H9 (cell line): ENCODE measurements at regions not wholly inside any gene's neighbourhood (a gene's known extent, or its start where the extent isn't known, plus 50 kb on each side); places are given as distances from the start of the nearest gene placed in this dataset.

Experiments used
- DNase-seq: peaks from one replicate; pipeline ENCODE4 v3.0.0-alpha.2; 2017
- H2AFZ ChIP-seq: one replicate; pipeline ENCODE4 v1.6.1; 2013; ENCODE audit warnings: mild to moderate bottlenecking, low read length, control low read depth, moderate library complexity
- H2AK5ac ChIP-seq: 2 replicates; pipeline ENCODE4 v1.6.1; 2013; ENCODE audit warnings: low read length, control low read depth, mixed read lengths; ENCODE audit not compliant: insufficient read length
- H2BK120ac ChIP-seq: one replicate; pipeline ENCODE4 v1.6.1; 2013; ENCODE audit warnings: low read depth, mild to moderate bottlenecking, low read length, control low read depth, inconsistent platforms; ENCODE audit not compliant: poor library complexity, severe bottlenecking
- H2BK12ac ChIP-seq: 2 replicates; pipeline ENCODE4 v1.6.1; 2013; ENCODE audit warnings: low read length, control low read depth, mixed read lengths, low read depth; ENCODE audit not compliant: insufficient read length
- H2BK15ac ChIP-seq: 2 replicates; pipeline ENCODE4 v1.6.1; 2013; ENCODE audit warnings: low read depth, low read length, control low read depth
- H2BK20ac ChIP-seq: one replicate; pipeline ENCODE4 v1.6.1; 2013; ENCODE audit warnings: low read depth, mild to moderate bottlenecking, low read length, control low read depth, inconsistent platforms; ENCODE audit not compliant: poor library complexity, severe bottlenecking
- H2BK5ac ChIP-seq: 2 replicates; pipeline ENCODE4 v1.6.1; 2013; ENCODE audit warnings: low read length, control low read depth, mixed read lengths; ENCODE audit not compliant: insufficient read length
- H3K14ac ChIP-seq: 2 replicates; pipeline ENCODE4 v1.6.1; 2013; ENCODE audit warnings: low read length, control low read depth; ENCODE audit not compliant: insufficient read depth
- H3K18ac ChIP-seq: 2 replicates; pipeline ENCODE4 v1.6.1; 2013; ENCODE audit warnings: low read depth, mild to moderate bottlenecking, mixed read lengths, low read length, control low read depth; ENCODE audit not compliant: insufficient read length
- H3K23ac ChIP-seq: 2 replicates; pipeline ENCODE4 v1.6.1; 2013; ENCODE audit warnings: low read length, control low read depth, mixed read lengths, low read depth; ENCODE audit not compliant: insufficient read length
- H3K23me2 ChIP-seq: 2 replicates; pipeline ENCODE4 v1.6.1; 2013; ENCODE audit warnings: low read depth, mild to moderate bottlenecking, mixed read lengths, low read length, control low read depth; ENCODE audit not compliant: insufficient read length, poor library complexity, severe bottlenecking
- H3K27ac ChIP-seq: 2 replicates; pipeline ENCODE4 v1.5.1; 2013; ENCODE audit warnings: low read length, control low read depth, mixed read lengths, low read depth; ENCODE audit not compliant: insufficient read length
- H3K27me3 ChIP-seq: 2 replicates; pipeline ENCODE4 v1.6.1; 2013; ENCODE audit warnings: low read length, control low read depth, inconsistent platforms; ENCODE audit not compliant: insufficient read depth
- H3K4ac ChIP-seq: 2 replicates; pipeline ENCODE4 v1.6.1; 2013; ENCODE audit warnings: low read depth, mild to moderate bottlenecking, control low read depth, inconsistent platforms, low read length, moderate library complexity
- H3K4me1 ChIP-seq: 2 replicates; pipeline ENCODE4 v1.6.1; 2013; ENCODE audit warnings: low read length, control low read depth, inconsistent platforms; ENCODE audit not compliant: insufficient read depth
- H3K4me2 ChIP-seq: 2 replicates; pipeline ENCODE4 v1.6.1; 2013; ENCODE audit warnings: low read length, control low read depth, mixed read lengths; ENCODE audit not compliant: insufficient read length, insufficient read depth
- H3K56ac ChIP-seq: 2 replicates; pipeline ENCODE4 v1.6.1; 2013; ENCODE audit warnings: low read depth, mild to moderate bottlenecking, mixed read lengths, low read length, control low read depth; ENCODE audit not compliant: insufficient read length
- H3K79me1 ChIP-seq: 2 replicates; pipeline ENCODE4 v1.6.1; 2013; ENCODE audit warnings: low read depth, mild to moderate bottlenecking, moderate library complexity, low read length, control low read depth, inconsistent platforms; ENCODE audit not compliant: insufficient read depth, poor library complexity, severe bottlenecking
- H3K79me2 ChIP-seq: 2 replicates; pipeline ENCODE4 v1.6.1; 2013; ENCODE audit warnings: low read length, control low read depth, inconsistent platforms; ENCODE audit not compliant: insufficient read depth
- H3K9ac ChIP-seq: 2 replicates; pipeline ENCODE4 v1.6.1; 2013; ENCODE audit warnings: low read length, control low read depth, mixed read lengths; ENCODE audit not compliant: insufficient read length; ENCODE audit errors: extremely low read depth
- H3K9me3 ChIP-seq: one replicate; pipeline ENCODE4 v1.6.1; 2013; ENCODE audit warnings: low read depth, low read length, inconsistent platforms; ENCODE audit not compliant: control insufficient read depth
- H3T11ph ChIP-seq: one replicate; pipeline ENCODE4 v1.6.1; 2013; ENCODE audit warnings: mild to moderate bottlenecking, low read length, control low read depth, inconsistent platforms
- H4K20me1 ChIP-seq: one replicate; pipeline ENCODE4 v1.6.1; 2013; ENCODE audit not compliant: control insufficient read depth, insufficient read length, insufficient read depth
- H4K5ac ChIP-seq: 2 replicates; pipeline ENCODE4 v1.6.1; 2013; ENCODE audit warnings: low read depth, mild to moderate bottlenecking, mixed read lengths, low read length, control low read depth; ENCODE audit not compliant: insufficient read length
- H4K8ac ChIP-seq: replicated peaks from 2 replicates; pipeline ENCODE4 v1.6.1; 2013; ENCODE audit warnings: low read length, control low read depth, mixed read lengths, low read depth; ENCODE audit not compliant: insufficient read length
- H4K91ac ChIP-seq: 2 replicates; pipeline ENCODE4 v1.6.1; 2013; ENCODE audit warnings: low read depth, mild to moderate bottlenecking, moderate library complexity, mixed read lengths, low read length, control low read depth; ENCODE audit not compliant: insufficient read length
- H3K27ac Mint-ChIP-seq, 3 experiments: 2 replicates in 2 of 3; 3 replicates in 1 of 3; pipeline ENCODE4 v1.8.0; 2020 to 2021; ENCODE audit warnings: mixed read lengths in 3 of 3, mild to moderate bottlenecking in 1 of 3, moderate library complexity in 1 of 3
- H3K27me3 Mint-ChIP-seq: 2 replicates; pipeline ENCODE4 v1.8.0; 2021; ENCODE audit warnings: low read depth, mild to moderate bottlenecking, moderate library complexity, mixed read lengths
- H3K36me3 Mint-ChIP-seq, 3 experiments: 2 replicates in 2 of 3; 3 replicates in 1 of 3; pipeline ENCODE4 v1.8.0; 2020 to 2021; ENCODE audit warnings: low read depth in 3 of 3, mixed read lengths in 3 of 3; ENCODE audit not compliant: insufficient read depth in 1 of 3
- H3K4me1 Mint-ChIP-seq, 2 experiments: 2 replicates each; pipeline ENCODE4 v1.8.0; 2020; ENCODE audit warnings: mixed read lengths in 2 of 2
- H3K4me3 Mint-ChIP-seq, 2 experiments: 2 replicates in 1 of 2; 3 replicates in 1 of 2; pipeline ENCODE4 v1.8.0; 2020 to 2021; ENCODE audit warnings: mild to moderate bottlenecking in 2 of 2, mixed read lengths in 2 of 2, moderate library complexity in 1 of 2
- H3K9me3 Mint-ChIP-seq, 2 experiments: 2 replicates in 1 of 2; 3 replicates in 1 of 2; pipeline ENCODE4 v1.8.0; 2020; ENCODE audit warnings: mild to moderate bottlenecking in 2 of 2, mixed read lengths in 2 of 2, moderate library complexity in 1 of 2
- WGBS: extraction: QIAGEN DNeasy Blood & Tissue Kit; methylation state at CpG from one replicate; pipeline ENCODE4 v1.1.7; 2013; ENCODE audit warnings: missing lambda C conversion rate, low lambda C conversion rate, mixed read lengths; ENCODE audit not compliant: insufficient read length; ENCODE audit errors: extremely low coverage; 5-methylcytosine and 5-hydroxymethylcytosine counted together
- TF ChIP-seq, protein P1 (sequence below): fragments of 200-600 bp; sonication (generic); conservative IDR thresholded peaks from 3 replicates; pipeline ENCODE4 v1.8.0; 2021; ENCODE audit warnings: antibody characterized with exemption, mild to moderate bottlenecking

DNA sequence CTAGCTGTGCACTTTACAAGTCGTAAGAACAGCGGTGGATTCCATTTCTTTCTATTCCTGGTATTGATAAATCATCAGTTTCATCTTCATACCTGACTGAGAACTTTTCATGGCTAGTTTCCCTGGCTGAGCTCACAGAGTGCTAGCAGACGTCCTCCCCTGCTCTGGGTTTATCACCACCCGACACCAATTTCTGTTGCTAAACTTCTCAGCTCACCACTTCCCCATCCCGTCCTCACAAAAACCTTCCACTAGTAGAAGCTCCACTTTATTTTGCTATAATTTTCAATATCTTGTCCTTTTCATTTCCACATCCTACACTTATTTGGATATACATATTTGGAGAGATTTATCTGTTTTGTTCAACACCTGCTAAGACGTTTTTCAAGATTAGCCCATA, 869.4 kb upstream of the FRG1 start:
- H2AFZ ChIP-seq: no peak overlapping the region
- no peak overlapping the region for H4K91ac ChIP-seq
- Mint-ChIP-seq H3K4me1 (peaks cover 6 to 8% of the 10 kb centered on the region in 2 experiments), H3K9me3 (peaks cover 5 to 9% of the 10 kb centered on the region in 2 experiments; a peak in 4 of 5 replicates), H3K36me3 (peaks cover 0 to 9% (median 3%) of the 10 kb centered on the region in 3 experiments; a peak in 4 of 7 replicates), H3K27me3 (no peaks in the 10 kb centered on the region), H3K4me3 (no peak overlapping the region; a peak in 1 of 5 replicates), H3K27ac (no peak overlapping the region)
- no peak overlapping the region for H3K14ac ChIP-seq
- no peak overlapping the region for H3K27ac ChIP-seq
- H3K23ac ChIP-seq: no peak overlapping the region
- H3K18ac ChIP-seq: no peak overlapping the region
- no CpG with 5 or more reads among the region's 6 CpGs for WGBS
- no peaks in the 10 kb centered on the region for H3K4me1 ChIP-seq
- no peaks in the 10 kb centered on the region for H3K27me3 ChIP-seq
- TF ChIP-seq, protein P1, sequence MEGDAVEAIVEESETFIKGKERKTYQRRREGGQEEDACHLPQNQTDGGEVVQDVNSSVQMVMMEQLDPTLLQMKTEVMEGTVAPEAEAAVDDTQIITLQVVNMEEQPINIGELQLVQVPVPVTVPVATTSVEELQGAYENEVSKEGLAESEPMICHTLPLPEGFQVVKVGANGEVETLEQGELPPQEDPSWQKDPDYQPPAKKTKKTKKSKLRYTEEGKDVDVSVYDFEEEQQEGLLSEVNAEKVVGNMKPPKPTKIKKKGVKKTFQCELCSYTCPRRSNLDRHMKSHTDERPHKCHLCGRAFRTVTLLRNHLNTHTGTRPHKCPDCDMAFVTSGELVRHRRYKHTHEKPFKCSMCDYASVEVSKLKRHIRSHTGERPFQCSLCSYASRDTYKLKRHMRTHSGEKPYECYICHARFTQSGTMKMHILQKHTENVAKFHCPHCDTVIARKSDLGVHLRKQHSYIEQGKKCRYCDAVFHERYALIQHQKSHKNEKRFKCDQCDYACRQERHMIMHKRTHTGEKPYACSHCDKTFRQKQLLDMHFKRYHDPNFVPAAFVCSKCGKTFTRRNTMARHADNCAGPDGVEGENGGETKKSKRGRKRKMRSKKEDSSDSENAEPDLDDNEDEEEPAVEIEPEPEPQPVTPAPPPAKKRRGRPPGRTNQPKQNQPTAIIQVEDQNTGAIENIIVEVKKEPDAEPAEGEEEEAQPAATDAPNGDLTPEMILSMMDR: no peak
- no peaks in the 10 kb centered on the region for H3K9me3 ChIP-seq
- H2BK5ac ChIP-seq: no peak overlapping the region
- no peak overlapping the region for H2BK12ac ChIP-seq
- no peaks in the 10 kb centered on the region for H3K23me2 ChIP-seq
- no peaks in the 10 kb centered on the region for H3K79me1 ChIP-seq
- no peak overlapping the region for H4K5ac ChIP-seq
- H3K56ac ChIP-seq: no peak overlapping the region
- H3K4ac ChIP-seq: no peak overlapping the region
- no peak overlapping the region for H3T11ph ChIP-seq
- no peaks in the 10 kb centered on the region for H4K20me1 ChIP-seq
- no peak overlapping the region for H4K8ac ChIP-seq
- no peak overlapping the region for H2BK120ac ChIP-seq
- no peaks in the 10 kb centered on the region for H3K79me2 ChIP-seq
- no peak overlapping the region for H3K9ac ChIP-seq
- no peak for DNase-seq
- H2BK20ac ChIP-seq: no peak overlapping the region
- no peak overlapping the region for H2AK5ac ChIP-seq
- no peak overlapping the region for H3K4me2 ChIP-seq
- no peak overlapping the region for H2BK15ac ChIP-seq
